ENCODE measurements at regions not wholly inside any gene's neighbourhood (a gene's known extent, or its start where the extent isn't known, plus 50 kb on each side); places are given as distances from the start of the nearest gene placed in this dataset.

DNA sequence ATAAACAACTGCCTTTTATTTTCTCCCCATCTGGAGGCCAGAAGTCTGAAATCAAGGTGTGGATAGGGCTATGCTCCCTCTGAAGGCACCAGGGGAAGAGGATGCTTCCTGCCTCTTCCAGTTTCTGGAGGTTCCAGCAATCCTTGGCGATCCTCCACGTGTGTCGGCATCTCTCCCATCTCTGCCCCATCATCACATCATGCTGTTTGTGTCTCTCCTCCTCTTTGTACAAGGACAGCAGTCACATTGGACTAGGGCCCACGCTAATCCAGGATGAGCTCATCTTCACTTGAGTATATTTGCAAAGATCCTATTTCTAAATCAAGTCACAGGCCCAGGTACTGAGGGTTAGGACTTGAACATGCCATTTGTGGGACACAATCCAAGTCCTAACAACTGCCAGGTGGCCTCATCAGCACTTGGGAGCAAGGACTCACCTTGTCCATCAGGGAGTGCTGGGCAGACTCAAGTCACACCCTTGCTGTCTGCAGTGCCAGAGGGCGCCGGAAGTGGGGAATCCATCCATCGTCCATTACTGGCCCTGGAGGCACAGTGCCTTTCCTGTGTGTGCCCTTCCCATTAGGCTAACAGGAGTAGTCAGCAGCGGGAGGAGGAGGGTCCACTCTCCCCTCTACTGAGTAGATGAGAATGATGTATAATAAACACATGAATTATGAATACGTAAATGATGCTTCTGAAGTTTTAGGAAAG is 185.4 kb upstream of the AJAP1 start:
- TF ChIP-seq, protein P1, sequence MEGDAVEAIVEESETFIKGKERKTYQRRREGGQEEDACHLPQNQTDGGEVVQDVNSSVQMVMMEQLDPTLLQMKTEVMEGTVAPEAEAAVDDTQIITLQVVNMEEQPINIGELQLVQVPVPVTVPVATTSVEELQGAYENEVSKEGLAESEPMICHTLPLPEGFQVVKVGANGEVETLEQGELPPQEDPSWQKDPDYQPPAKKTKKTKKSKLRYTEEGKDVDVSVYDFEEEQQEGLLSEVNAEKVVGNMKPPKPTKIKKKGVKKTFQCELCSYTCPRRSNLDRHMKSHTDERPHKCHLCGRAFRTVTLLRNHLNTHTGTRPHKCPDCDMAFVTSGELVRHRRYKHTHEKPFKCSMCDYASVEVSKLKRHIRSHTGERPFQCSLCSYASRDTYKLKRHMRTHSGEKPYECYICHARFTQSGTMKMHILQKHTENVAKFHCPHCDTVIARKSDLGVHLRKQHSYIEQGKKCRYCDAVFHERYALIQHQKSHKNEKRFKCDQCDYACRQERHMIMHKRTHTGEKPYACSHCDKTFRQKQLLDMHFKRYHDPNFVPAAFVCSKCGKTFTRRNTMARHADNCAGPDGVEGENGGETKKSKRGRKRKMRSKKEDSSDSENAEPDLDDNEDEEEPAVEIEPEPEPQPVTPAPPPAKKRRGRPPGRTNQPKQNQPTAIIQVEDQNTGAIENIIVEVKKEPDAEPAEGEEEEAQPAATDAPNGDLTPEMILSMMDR (IDR thresholded peaks at IDR 0.05; ENCODE audit: insufficient read depth, low read length, severe bottlenecking) = no peak
- Histone ChIP-seq H3K36me3 (ENCODE audit: control insufficient read depth, insufficient read depth, low read length) (no peaks in the 10 kb centered on the region), H3K4me3 (ENCODE audit: low read depth, low read length) (no peak overlapping the region), H3K27me3 (ENCODE audit: control insufficient read depth, insufficient read depth, low read length) (no peaks in the 10 kb centered on the region)
- DNase-seq (ENCODE audit: low read depth) (no peak), FAIRE-seq (no peak)

DNA sequence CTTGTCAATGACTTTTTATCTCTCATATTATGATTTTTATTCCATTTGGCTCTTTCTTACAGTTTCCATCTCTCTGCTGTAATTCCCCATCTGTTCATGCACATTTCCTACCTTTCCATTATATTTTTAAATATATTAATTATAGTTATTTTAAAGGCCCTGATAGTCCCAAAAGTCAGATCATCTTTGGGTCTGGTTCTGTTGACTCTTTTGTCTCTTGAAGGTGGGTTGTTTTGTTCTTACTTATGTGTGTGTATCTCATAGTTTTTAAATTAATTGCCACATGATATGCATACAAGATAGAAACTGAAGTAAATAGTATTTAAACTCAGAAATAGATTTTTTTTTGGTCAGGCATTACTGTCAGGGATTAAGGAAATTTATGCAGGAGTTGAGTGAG is 178.0 kb upstream of the AJAP1 start:
- DNase-seq (ENCODE audit: low read depth) (no peak), FAIRE-seq (no peak)
- TF ChIP-seq, protein P1 (IDR thresholded peaks at IDR 0.05; ENCODE audit: insufficient read depth, low read length, severe bottlenecking) = no peak
- Histone ChIP-seq H3K4me3 (ENCODE audit: low read depth, low read length) (no peak overlapping the region), H3K27me3 (ENCODE audit: control insufficient read depth, insufficient read depth, low read length) (no peaks in the 10 kb centered on the region), H3K36me3 (ENCODE audit: control insufficient read depth, insufficient read depth, low read length) (no peaks in the 10 kb centered on the region)

DNA sequence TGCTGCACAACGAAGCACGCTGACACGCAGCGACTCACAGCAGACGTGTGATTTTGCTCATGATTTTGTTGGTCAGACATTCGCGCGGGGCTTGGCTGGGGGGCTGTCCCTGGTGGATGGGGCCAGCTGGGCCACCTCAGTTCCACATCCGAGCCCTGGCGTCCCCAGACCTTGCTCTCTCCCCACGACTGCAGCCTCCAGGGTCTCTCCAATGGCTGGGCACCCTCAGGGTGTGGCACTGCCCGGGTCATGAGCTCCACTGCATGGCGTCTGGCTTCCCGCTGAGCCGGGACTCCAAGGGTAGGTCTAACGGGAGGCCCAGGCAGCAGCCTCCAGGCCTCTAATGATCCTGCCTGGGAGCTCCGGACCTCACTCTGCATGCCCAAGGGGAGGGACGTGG is 173.0 kb upstream of the AJAP1 start:
- FAIRE-seq = no peak
- Histone ChIP-seq H3K27me3 (ENCODE audit: control insufficient read depth, insufficient read depth, low read length) (no peaks in the 10 kb centered on the region), H3K4me3 (ENCODE audit: low read depth, low read length) (no peak overlapping the region), H3K36me3 (ENCODE audit: control insufficient read depth, insufficient read depth, low read length) (no peaks in the 10 kb centered on the region)
- no peak for DNase-seq (ENCODE audit: low read depth)
- TF ChIP-seq, protein P1 (IDR thresholded peaks at IDR 0.05; ENCODE audit: insufficient read depth, low read length, severe bottlenecking) = no peak

DNA sequence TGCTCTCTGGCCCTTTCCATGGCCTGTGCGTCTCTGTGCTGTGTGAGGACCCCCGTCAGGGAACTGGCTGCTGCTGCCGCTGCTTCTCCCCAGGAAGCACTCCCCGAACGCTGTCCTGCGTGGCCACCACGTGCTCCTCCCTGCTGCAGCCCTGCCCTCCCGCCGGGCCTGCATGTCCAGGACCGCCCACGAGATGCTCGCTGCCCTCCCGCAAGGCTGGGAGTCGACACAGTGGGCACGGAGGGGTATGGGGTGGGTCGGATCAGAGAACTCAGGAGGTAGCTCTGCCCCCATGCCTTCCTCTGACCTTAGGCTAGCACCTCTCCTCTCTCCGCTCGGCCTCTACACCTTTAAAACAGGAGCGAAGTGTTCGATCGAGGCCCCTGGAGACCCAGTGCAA is 171.9 kb upstream of the AJAP1 start:
- no peaks in the 10 kb centered on the region for H3K27me3 ChIP-seq (ENCODE audit: control insufficient read depth, insufficient read depth, low read length)
- no peaks in the 10 kb centered on the region for H3K36me3 ChIP-seq (ENCODE audit: control insufficient read depth, insufficient read depth, low read length)
- no peak for DNase-seq (ENCODE audit: low read depth)
- TF ChIP-seq, protein P1 (IDR thresholded peaks at IDR 0.05; ENCODE audit: insufficient read depth, low read length, severe bottlenecking) = no peak
- no peak overlapping the region for H3K4me3 ChIP-seq (ENCODE audit: low read depth, low read length)
- no peak for FAIRE-seq

DNA sequence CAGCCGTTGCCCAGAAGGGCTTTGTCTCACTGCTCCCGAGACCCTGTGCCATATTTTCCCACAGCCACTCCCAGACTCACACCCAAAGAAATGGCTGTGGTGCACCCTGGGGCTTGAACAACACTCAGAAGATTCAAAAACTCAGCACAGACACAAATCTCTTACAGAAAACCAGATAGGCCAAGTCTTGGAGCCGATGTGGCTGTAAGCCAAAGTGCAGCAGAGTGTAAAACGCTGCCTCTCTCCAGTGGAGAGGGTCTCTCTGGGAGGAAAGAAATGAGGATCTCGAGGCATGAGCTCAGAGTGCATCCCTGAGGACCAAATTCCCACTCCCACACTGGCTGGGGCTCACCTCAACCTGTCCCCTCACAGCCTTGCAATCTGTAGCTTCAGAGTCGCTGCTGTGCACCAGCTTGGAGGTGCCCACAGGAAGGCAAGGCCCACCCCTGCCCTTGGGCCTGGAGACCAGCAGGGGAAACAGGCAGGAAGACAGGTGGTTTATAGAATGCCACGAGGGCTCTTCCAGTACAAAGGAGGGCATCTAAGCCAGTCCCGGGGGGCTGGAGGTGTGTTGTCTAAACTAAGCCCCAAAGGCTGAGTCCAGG is 171.3 kb upstream of the AJAP1 start:
- DNase-seq (ENCODE audit: low read depth) (no peak), FAIRE-seq (no peak)
- H3K4me3 ChIP-seq (ENCODE audit: low read depth, low read length) = no peak overlapping the region
- TF ChIP-seq, protein P1 (IDR thresholded peaks at IDR 0.05; ENCODE audit: insufficient read depth, low read length, severe bottlenecking) = no peak
- H3K36me3 ChIP-seq (ENCODE audit: control insufficient read depth, insufficient read depth, low read length) = no peaks in the 10 kb centered on the region
- no peaks in the 10 kb centered on the region for H3K27me3 ChIP-seq (ENCODE audit: control insufficient read depth, insufficient read depth, low read length)
